ENCODE measurements at regions not wholly inside any gene's neighbourhood (a gene's known extent, or its start where the extent isn't known, plus 50 kb on each side); places are given as distances from the start of the nearest gene placed in this dataset.

DNA sequence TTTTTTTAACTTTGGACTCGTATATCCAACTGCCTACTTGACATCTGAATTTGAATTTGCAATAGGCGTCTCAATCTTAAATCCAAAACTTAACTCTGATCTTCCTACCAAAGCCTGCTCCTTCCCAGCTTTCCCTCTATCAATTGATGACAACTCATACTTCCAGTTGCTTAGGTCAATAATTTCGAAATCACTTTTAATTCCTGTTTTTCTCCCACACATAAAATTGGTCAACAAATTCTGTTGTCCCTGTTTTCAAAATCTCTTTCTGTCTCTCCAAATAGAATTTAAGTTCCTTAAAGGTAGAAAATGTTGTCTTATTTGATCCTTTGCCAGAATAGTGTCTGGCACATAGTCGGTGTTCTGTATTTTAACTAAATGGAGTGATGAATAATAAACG lies 332.4 kb downstream of the SATB1 start:
- TF ChIP-seq, protein P1, sequence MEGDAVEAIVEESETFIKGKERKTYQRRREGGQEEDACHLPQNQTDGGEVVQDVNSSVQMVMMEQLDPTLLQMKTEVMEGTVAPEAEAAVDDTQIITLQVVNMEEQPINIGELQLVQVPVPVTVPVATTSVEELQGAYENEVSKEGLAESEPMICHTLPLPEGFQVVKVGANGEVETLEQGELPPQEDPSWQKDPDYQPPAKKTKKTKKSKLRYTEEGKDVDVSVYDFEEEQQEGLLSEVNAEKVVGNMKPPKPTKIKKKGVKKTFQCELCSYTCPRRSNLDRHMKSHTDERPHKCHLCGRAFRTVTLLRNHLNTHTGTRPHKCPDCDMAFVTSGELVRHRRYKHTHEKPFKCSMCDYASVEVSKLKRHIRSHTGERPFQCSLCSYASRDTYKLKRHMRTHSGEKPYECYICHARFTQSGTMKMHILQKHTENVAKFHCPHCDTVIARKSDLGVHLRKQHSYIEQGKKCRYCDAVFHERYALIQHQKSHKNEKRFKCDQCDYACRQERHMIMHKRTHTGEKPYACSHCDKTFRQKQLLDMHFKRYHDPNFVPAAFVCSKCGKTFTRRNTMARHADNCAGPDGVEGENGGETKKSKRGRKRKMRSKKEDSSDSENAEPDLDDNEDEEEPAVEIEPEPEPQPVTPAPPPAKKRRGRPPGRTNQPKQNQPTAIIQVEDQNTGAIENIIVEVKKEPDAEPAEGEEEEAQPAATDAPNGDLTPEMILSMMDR (IDR thresholded peaks at IDR 0.05): no peak
- TF ChIP-seq EP300 (IDR thresholded peaks at IDR 0.05): no peak
- TF ChIP-seq POLR2A (IDR thresholded peaks at IDR 0.05): no peak

Measured in ovary (tissue), 3 donors.